Gastrocnemius medialis (tissue), 4 donors: ENCODE measurements at regions not wholly inside any gene's neighbourhood (a gene's known extent, or its start where the extent isn't known, plus 50 kb on each side); places are given as distances from the start of the nearest gene placed in this dataset.
"Not testable (repeated sequence)": the region's sequence is repeated elsewhere in the genome, so short reads cannot be mapped to it uniquely, and the experiment has no call there.

Experiments used
- ATAC-seq, 2 donors: fragments of 150-250 bp; one replicate each; pipeline ENCODE4 v1.9.1; 2016
- DNase-seq, 2 donors: peaks; one replicate each; pipeline ENCODE4 v3.0.0-alpha.2; 2019
- H3K27ac ChIP-seq, 4 donors: fragments of 200-600 bp; sonication (generic); 1 replicate in 1 of 4; 2 replicates in 3 of 4; pipeline ENCODE4 v1.5.1; 2016 to 2018; ENCODE audit warnings: mild to moderate bottlenecking in 2 of 4, moderate library complexity in 1 of 4
- H3K27me3 ChIP-seq, 3 donors: fragments of 200-600 bp; sonication (generic) in 2 of 3; 1 replicate in 1 of 3; 2 replicates in 2 of 3; pipeline versions ENCODE4 v1.5.1 to v1.6.0; 2016 to 2019; ENCODE audit warnings: mild to moderate bottlenecking in 1 of 3, moderate library complexity in 1 of 3
- H3K36me3 ChIP-seq, 2 donors: fragments of 200-600 bp; sonication (generic) in 1 of 2; one replicate each; pipeline ENCODE4 v1.5.1; 2017 to 2018
- H3K4me1 ChIP-seq, 2 donors: fragments of 200-600 bp; sonication (generic) in 1 of 2; one replicate each; pipeline ENCODE4 v1.5.1; 2016 to 2017; ENCODE audit warnings: mild to moderate bottlenecking in 2 of 2
- H3K4me3 ChIP-seq, 4 donors: fragments of 200-600 bp; sonication (generic) in 3 of 4; 1 replicate in 1 of 4; 2 replicates in 3 of 4; pipeline ENCODE4 v1.5.1; 2016 to 2019; ENCODE audit warnings: mild to moderate bottlenecking in 2 of 4
- H3K9me3 ChIP-seq, 3 donors: fragments of 200-600 bp; sonication (generic) in 2 of 3; 1 replicate in 1 of 3; 2 replicates in 2 of 3; pipeline ENCODE4 v1.5.1; 2016 to 2019
- CTCF ChIP-seq, 5 experiments: fragments of 450-650 bp in 3 of 5; fragments of 200-600 bp in 2 of 5; sonication (generic) in 2 of 5; IDR thresholded peaks in 4 of 5; conservative IDR thresholded peaks in 1 of 5; 1 replicate in 4 of 5; 2 replicates in 1 of 5; pipeline ENCODE4 v1.5.1; 2016 to 2019; ENCODE audit warnings: antibody characterized with exemption in 5 of 5, mild to moderate bottlenecking in 3 of 5, moderate library complexity in 3 of 5
- POLR2A ChIP-seq, 2 donors: fragments of 450-650 bp; IDR thresholded peaks; one replicate each; pipeline ENCODE4 v1.6.1; 2017; ENCODE audit warnings: antibody characterized with exemption in 2 of 2, mild to moderate bottlenecking in 2 of 2, moderate library complexity in 2 of 2
- in situ Hi-C, 4 donors: fragments of 200-750 bp; cut with MboI; loops; one replicate each; pipeline versions ENCODE4 v1.15.0 to v1.8.0; 2017; ENCODE audit warnings: low sequenced_read_pairs in 4 of 4
- intact Hi-C: fragments of 100-400 bp; cut with DNase I; formaldehyde crosslinking; loops from one replicate; pipeline ENCODE4 v1.15.1; 2023; ENCODE audit warnings: low total_unique reads

GRCh38 chr13:97539651-97540610 lies 106.0 kb downstream of the RAP2A start:
- Histone ChIP-seq H3K9me3 (no peaks in the 10 kb centered on the region), H3K4me1 (no peaks in the 10 kb centered on the region), H3K27me3 (no peaks in the 10 kb centered on the region), H3K27ac (no peak overlapping the region), H3K4me3 (no peak overlapping the region), H3K36me3 (no peaks in the 10 kb centered on the region)
- ATAC-seq (no peak), DNase-seq (no peak)
- in situ Hi-C loops: no loop called here
- intact Hi-C loops: no loop called here
- no peak for TF ChIP-seq CTCF (IDR thresholded peaks at IDR 0.05 in 4 of 5, conservative IDR thresholded peaks at IDR 0.05 in 1 of 5)
- TF ChIP-seq POLR2A (IDR thresholded peaks at IDR 0.05): no peak

GRCh38 chr13:97540696-97541095 lies 106.7 kb downstream of the RAP2A start:
- TF ChIP-seq POLR2A (IDR thresholded peaks at IDR 0.05) (no peak), CTCF (IDR thresholded peaks at IDR 0.05 in 4 of 5, conservative IDR thresholded peaks at IDR 0.05 in 1 of 5) (no peak)
- H3K4me1 ChIP-seq: no peaks in the 10 kb centered on the region
- ATAC-seq: no peak
- no peak for DNase-seq
- H3K27me3 ChIP-seq: no peaks in the 10 kb centered on the region
- no peaks in the 10 kb centered on the region for H3K36me3 ChIP-seq
- no peak overlapping the region for H3K27ac ChIP-seq
- no peak overlapping the region for H3K4me3 ChIP-seq
- H3K9me3 ChIP-seq: no peaks in the 10 kb centered on the region
- intact Hi-C loops (no loop called here), in situ Hi-C loops (no loop called here)

- no peaks in the 10 kb centered on the region for H3K27me3 ChIP-seq
- TF ChIP-seq CTCF (IDR thresholded peaks at IDR 0.05 in 4 of 5, conservative IDR thresholded peaks at IDR 0.05 in 1 of 5): no peak
- no peak for TF ChIP-seq POLR2A (IDR thresholded peaks at IDR 0.05)
- no peaks in the 10 kb centered on the region for H3K4me1 ChIP-seq
- no peak overlapping the region for H3K27ac ChIP-seq
- DNase-seq (no peak), ATAC-seq (no peak)
- no peaks in the 10 kb centered on the region for H3K36me3 ChIP-seq
- no peak overlapping the region for H3K4me3 ChIP-seq
- no peaks in the 10 kb centered on the region for H3K9me3 ChIP-seq
- in situ Hi-C loops (no loop called here), intact Hi-C loops (no loop called here)
Measured at GRCh38 chr13:97542102-97542685, 108.2 kb downstream of the RAP2A start.

GRCh38 chr13:97544031-97544765 lies 110.2 kb downstream of the RAP2A start:
- TF ChIP-seq POLR2A (IDR thresholded peaks at IDR 0.05) (no peak), CTCF (IDR thresholded peaks at IDR 0.05 in 4 of 5, conservative IDR thresholded peaks at IDR 0.05 in 1 of 5) (no peak)
- Histone ChIP-seq H3K4me3 (no peak overlapping the region), H3K4me1 (no peaks in the 10 kb centered on the region), H3K36me3 (no peaks in the 10 kb centered on the region), H3K9me3 (no peaks in the 10 kb centered on the region), H3K27me3 (no peaks in the 10 kb centered on the region), H3K27ac (no peak overlapping the region)
- in situ Hi-C loops (no loop called here), intact Hi-C loops (no loop called here)
- ATAC-seq: no peak
- no peak for DNase-seq

- H3K9me3 ChIP-seq, DNase-seq, H3K27me3 ChIP-seq, ATAC-seq, H3K4me3 ChIP-seq, H3K36me3 ChIP-seq, intact Hi-C loops, H3K27ac ChIP-seq, in situ Hi-C loops, H3K4me1 ChIP-seq: not testable (repeated sequence)
Measured at GRCh38 chr13:97544971-97545499, 111.1 kb downstream of the RAP2A start.
